ENCODE measurements at regions not wholly inside any gene's neighbourhood (a gene's known extent, or its start where the extent isn't known, plus 50 kb on each side); places are given as distances from the start of the nearest gene placed in this dataset.
"Not testable (repeated sequence)": the region's sequence is repeated elsewhere in the genome, so short reads cannot be mapped to it uniquely, and the experiment has no call there.

DNA sequence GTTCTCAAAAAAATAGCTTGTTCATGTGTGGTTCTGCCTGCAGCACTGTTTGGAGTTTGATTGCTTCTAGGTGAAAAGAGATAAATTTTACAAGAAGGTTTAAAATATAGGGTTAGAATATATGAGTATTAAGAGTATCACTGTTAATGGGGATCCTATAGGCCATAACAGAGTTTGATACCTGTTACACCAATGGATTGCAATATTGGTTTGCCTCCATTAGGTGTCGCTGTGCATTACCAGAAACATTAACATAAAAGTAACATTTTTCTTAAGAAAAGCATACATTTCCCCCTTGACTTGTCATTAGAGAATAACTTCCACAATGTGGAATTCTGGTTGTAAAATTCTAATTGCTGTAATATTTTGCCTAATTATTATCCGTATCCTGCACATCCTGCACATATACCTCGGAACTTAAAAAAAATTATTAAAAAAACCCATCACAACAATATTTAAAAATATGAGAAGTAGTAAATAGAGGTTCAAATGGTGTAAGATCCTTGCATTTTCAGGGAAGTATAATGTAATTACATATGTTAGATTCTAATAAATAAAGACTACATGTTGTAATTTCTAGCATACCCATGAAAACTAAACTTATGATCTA is 63.0 kb downstream of the CYP4A11 start:
- not testable (repeated sequence) for H3K27ac ChIP-seq

DNA sequence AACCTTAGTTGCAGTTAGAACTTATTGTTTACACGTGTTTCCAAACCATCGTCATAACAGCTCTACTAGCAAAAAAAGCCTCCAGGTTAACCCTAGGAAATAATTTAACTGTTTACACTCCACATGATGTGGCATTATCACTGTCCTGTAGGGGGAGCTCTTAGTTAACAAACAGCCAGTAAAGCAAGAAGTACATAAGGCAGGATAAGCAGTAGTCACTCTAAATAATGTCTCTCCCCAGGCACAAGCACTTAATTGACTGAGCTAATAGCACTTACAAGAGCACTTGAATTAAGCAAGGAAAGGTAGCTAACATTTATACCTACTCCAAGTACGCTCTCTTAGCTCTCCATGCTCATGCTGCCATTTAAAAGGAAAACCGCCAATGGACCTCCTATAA is 65.2 kb downstream of the CYP4A11 start:
- TF ChIP-seq, protein P1, sequence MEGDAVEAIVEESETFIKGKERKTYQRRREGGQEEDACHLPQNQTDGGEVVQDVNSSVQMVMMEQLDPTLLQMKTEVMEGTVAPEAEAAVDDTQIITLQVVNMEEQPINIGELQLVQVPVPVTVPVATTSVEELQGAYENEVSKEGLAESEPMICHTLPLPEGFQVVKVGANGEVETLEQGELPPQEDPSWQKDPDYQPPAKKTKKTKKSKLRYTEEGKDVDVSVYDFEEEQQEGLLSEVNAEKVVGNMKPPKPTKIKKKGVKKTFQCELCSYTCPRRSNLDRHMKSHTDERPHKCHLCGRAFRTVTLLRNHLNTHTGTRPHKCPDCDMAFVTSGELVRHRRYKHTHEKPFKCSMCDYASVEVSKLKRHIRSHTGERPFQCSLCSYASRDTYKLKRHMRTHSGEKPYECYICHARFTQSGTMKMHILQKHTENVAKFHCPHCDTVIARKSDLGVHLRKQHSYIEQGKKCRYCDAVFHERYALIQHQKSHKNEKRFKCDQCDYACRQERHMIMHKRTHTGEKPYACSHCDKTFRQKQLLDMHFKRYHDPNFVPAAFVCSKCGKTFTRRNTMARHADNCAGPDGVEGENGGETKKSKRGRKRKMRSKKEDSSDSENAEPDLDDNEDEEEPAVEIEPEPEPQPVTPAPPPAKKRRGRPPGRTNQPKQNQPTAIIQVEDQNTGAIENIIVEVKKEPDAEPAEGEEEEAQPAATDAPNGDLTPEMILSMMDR (conservative IDR thresholded peaks at IDR 0.05), result peak; percentile 60
- not testable (repeated sequence) for H3K27ac ChIP-seq

More for the DNA sequence above, 63.0 kb downstream of the CYP4A11 start:
- TF ChIP-seq, protein P1 (conservative IDR thresholded peaks at IDR 0.05), result peak; percentile 73

Data from VCaP (cell line).